Thyroid gland (tissue), 4 donors: ENCODE measurements at regions not wholly inside any gene's neighbourhood (a gene's known extent, or its start where the extent isn't known, plus 50 kb on each side); places are given as distances from the start of the nearest gene placed in this dataset.

ENCODE experiments used
- DNase-seq, 2 donors: peaks; one replicate each; pipeline ENCODE4 v3.0.0-alpha.2; 2019
- H3K27ac ChIP-seq, 3 donors: fragments of 200-600 bp; sonication (generic); 1 replicate in 2 of 3; 2 replicates in 1 of 3; pipeline ENCODE4 v1.5.1; 2016 to 2019; ENCODE audit warnings: mild to moderate bottlenecking in 1 of 3, moderate library complexity in 1 of 3
- H3K27me3 ChIP-seq: fragments of 200-600 bp; sonication (generic); one replicate; pipeline ENCODE4 v1.5.1; 2019
- H3K36me3 ChIP-seq, 2 donors: fragments of 200-600 bp; sonication (generic); one replicate each; pipeline ENCODE4 v1.5.1; 2016 to 2019
- H3K4me1 ChIP-seq, 2 donors: fragments of 200-600 bp; sonication (generic); one replicate each; pipeline ENCODE4 v1.5.1; 2017 to 2019
- H3K4me3 ChIP-seq, 3 donors: fragments of 200-600 bp; sonication (generic); replicated peaks in 1 of 3; 1 replicate in 2 of 3; 2 replicates in 1 of 3; pipeline ENCODE4 v1.5.1; 2016; ENCODE audit warnings: mild to moderate bottlenecking in 1 of 3
- H3K9me3 ChIP-seq: fragments of 200-600 bp; sonication (generic); one replicate; pipeline ENCODE4 v1.5.1; 2017
- CTCF ChIP-seq, 6 experiments: fragments of 200-600 bp in 3 of 6; fragments of 450-650 bp in 3 of 6; sonication (generic) in 3 of 6; IDR thresholded peaks; one replicate each; pipeline ENCODE4 v1.5.1; 2016 to 2019; ENCODE audit warnings: antibody characterized with exemption in 6 of 6, mild to moderate bottlenecking in 2 of 6, inconsistent platforms in 1 of 6, moderate library complexity in 1 of 6
- POLR2A ChIP-seq, 2 donors: fragments of 450-650 bp; IDR thresholded peaks; one replicate each; pipeline ENCODE4 v1.6.1; 2017; ENCODE audit warnings: antibody characterized with exemption in 2 of 2, mild to moderate bottlenecking in 2 of 2, moderate library complexity in 1 of 2
- WGBS, 2 donors: methylation state at CpG; one replicate each; pipeline ENCODE4 v1.1.5; 2017; 5-methylcytosine and 5-hydroxymethylcytosine counted together
- intact Hi-C: fragments of 100-400 bp; cut with DNase I; formaldehyde crosslinking; loops from one replicate; pipeline ENCODE4 v1.15.1; 2023

GRCh38 chr9:3658964-3659363 lies 133.2 kb upstream of the RFX3 start:
- Histone ChIP-seq H3K27ac (no peak overlapping the region), H3K27me3 (no peaks in the 10 kb centered on the region), H3K4me3 (no peak overlapping the region), H3K4me1 (peaks cover 18% of the 10 kb centered on the region in 2 donors), H3K36me3 (no peaks in the 10 kb centered on the region), H3K9me3 (no peaks in the 10 kb centered on the region)
- intact Hi-C loops, result no loop called here
- no peak for TF ChIP-seq CTCF (IDR thresholded peaks at IDR 0.05)
- TF ChIP-seq POLR2A (IDR thresholded peaks at IDR 0.05), result no peak
- no peak for DNase-seq
- WGBS, 2 donors, result 89 to 95% methylated on average over 1 to 2 of the region's 3 CpGs

- no peaks in the 10 kb centered on the region for H3K27me3 ChIP-seq
- H3K4me1 ChIP-seq, result peaks cover 7 to 10% of the 10 kb centered on the region in 2 donors
- no peak for DNase-seq
- intact Hi-C loops, result no loop called here
- no peak overlapping the region for H3K27ac ChIP-seq
- no peak overlapping the region for H3K4me3 ChIP-seq
- H3K9me3 ChIP-seq, result no peaks in the 10 kb centered on the region
- H3K36me3 ChIP-seq, result no peaks in the 10 kb centered on the region
- TF ChIP-seq CTCF (IDR thresholded peaks at IDR 0.05), result no peak
- TF ChIP-seq POLR2A (IDR thresholded peaks at IDR 0.05), result no peak
- WGBS, 2 donors, result 96% methylated on average over 2 of the region's 2 CpGs
These were observed 130.4 kb upstream of the RFX3 start for GRCh38 chr9:3656224-3656623.

- whole genome bisulfite sequencing, 2 donors, result 80 to 83% methylated on average over 5 of the region's 5 CpGs
- H3K36me3 ChIP-seq, result no peaks in the 10 kb centered on the region
These were observed 125.3 kb upstream of the RFX3 start for GRCh38 chr9:3650994-3651622.

GRCh38 chr9:3648722-3649246 lies 123.0 kb upstream of the RFX3 start:
- no peak for DNase-seq
- Histone ChIP-seq H3K36me3 (no peaks in the 10 kb centered on the region), H3K4me3 (no peak overlapping the region), H3K9me3 (no peaks in the 10 kb centered on the region), H3K4me1 (no peaks in the 10 kb centered on the region), H3K27ac (no peak overlapping the region), H3K27me3 (no peaks in the 10 kb centered on the region)
- intact Hi-C loops, result no loop called here
- WGBS, 2 donors, result 86 to 90% methylated on average over 4 of the region's 4 CpGs
- TF ChIP-seq CTCF (IDR thresholded peaks at IDR 0.05) (no peak), POLR2A (IDR thresholded peaks at IDR 0.05) (no peak)

More at GRCh38 chr9:3650994-3651622, 125.3 kb upstream of the RFX3 start:
- TF ChIP-seq POLR2A (IDR thresholded peaks at IDR 0.05), result no peak
- TF ChIP-seq CTCF (IDR thresholded peaks at IDR 0.05), result no peak
- Histone ChIP-seq H3K9me3 (no peaks in the 10 kb centered on the region), H3K4me1 (no peaks in the 10 kb centered on the region), H3K27me3 (no peaks in the 10 kb centered on the region), H3K27ac (no peak overlapping the region), H3K4me3 (no peak overlapping the region)
- no peak for DNase-seq
- intact Hi-C loops, result no loop called here

- TF ChIP-seq CTCF (IDR thresholded peaks at IDR 0.05), result no peak
- no peak for TF ChIP-seq POLR2A (IDR thresholded peaks at IDR 0.05)
- H3K27me3 ChIP-seq, result no peaks in the 10 kb centered on the region
- no peaks in the 10 kb centered on the region for H3K36me3 ChIP-seq
- H3K27ac ChIP-seq, result no peak overlapping the region
- DNase-seq, result no peak
- H3K9me3 ChIP-seq, result no peaks in the 10 kb centered on the region
- intact Hi-C loops, result no loop called here
- no peak overlapping the region for H3K4me3 ChIP-seq
- WGBS, 2 donors, result 92 to 95% methylated on average over 6 of the region's 6 CpGs
- H3K4me1 ChIP-seq, result no peaks in the 10 kb centered on the region
These were observed 122.5 kb upstream of the RFX3 start for GRCh38 chr9:3648266-3648665.
